DMS153 treated with DMSO at 0.1 percent for 48 hours (cell line): ENCODE measurements at regions not wholly inside any gene's neighbourhood (a gene's known extent, or its start where the extent isn't known, plus 50 kb on each side); places are given as distances from the start of the nearest gene placed in this dataset.

Experiments
- DNase-seq: peaks from one replicate; lab custom pipeline; 2025; ENCODE audit not compliant: unreplicated experiment; lab: John Stamatoyannopoulos, UW

DNA sequence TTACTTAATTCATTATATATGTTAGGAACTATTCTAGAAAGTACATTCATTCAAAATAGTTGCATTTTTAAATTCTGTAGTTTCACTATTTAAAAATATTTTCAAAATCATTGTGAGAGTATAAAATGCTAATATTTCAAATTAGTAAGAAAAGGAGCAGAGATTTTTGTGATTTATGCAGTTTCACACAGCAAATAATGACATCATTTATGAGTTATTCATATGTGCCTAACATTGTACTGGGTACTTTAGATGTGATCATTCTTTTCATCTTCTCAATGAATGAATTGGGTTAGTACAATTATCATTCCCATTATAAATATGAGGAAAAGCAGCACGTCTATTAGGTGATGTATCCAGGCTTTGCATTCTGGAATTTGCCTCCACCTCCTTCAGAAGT lies 1451.0 kb upstream of the IGFBP7 start:
- no peak for DNase-seq

DNA sequence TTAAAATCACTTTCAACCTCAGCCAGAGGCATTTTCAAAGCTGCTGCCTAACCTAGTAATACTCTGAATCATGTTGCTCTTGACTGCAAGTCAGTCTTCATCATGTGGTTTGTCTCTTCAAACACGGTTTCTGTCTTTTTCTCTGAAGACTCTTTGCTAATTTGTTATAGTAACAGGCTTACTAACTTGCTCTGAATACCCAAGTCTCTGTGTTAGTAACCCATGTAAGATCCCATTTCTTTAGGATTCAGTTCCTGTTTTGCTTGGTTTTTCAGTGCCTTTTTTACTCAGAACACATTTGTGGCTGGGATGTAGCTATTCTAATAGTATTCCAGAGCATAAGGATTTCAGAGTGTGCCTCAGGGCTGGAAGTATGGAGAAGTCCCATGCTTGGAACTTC lies 1450.6 kb upstream of the IGFBP7 start:
- no peak for DNase-seq

DNA sequence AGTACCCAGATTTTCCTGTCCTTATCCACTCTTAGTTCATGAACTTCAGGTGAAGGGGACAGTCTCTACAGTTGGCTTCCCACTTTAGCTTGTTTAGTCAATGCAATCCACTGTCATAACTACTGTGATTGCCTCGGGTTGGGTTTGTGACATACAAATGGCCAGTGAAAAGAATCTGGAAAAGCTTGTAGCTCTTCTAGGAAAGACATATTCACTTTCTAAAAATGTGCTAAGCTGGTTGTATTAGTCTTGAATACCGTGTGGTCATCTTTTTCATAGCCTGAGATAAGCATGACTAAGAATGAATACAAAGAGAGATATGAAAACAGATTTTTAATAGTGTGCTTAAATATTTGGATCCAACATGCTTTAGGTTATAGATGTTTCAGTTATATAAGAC lies 1443.5 kb upstream of the IGFBP7 start:
- no peak for DNase-seq

DNA sequence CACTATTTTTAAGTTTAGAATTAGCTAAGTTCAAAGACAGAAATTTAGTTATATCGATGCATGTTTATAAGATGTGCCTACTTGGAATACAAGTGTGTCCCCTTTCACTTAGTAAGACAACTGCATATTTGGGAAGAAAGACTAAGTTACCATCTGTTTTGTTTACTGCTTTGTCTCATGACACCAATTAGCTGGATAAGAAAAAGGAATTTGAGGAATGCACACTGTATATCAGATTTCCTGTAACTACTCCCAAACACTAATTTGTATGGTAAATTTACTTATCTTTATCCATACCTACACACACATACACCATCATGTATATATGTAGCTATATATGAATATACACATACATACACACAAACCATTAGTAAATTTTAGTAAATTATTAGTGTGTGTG lies 1442.8 kb upstream of the IGFBP7 start:
- no peak for DNase-seq

DNA sequence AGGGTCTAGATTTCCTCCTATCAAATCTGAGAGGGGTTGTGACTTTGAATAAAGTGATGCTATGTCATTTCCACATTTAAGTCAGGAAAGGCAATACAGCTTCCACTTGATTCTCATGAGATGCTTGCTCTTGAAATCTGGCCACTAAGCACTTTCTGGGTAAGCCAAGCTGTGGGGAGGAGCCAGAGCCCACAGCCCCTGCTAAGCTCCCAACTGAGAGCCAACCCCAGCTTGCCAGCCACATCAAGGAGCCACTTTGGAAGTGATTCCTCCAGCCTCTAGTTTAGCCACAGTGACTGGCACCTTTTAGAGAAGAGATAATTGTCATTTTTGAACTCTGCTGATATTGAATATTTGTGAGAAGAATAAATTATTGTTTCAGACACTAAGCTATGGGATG lies 1441.5 kb upstream of the IGFBP7 start:
- DNase-seq = no peak

DNA sequence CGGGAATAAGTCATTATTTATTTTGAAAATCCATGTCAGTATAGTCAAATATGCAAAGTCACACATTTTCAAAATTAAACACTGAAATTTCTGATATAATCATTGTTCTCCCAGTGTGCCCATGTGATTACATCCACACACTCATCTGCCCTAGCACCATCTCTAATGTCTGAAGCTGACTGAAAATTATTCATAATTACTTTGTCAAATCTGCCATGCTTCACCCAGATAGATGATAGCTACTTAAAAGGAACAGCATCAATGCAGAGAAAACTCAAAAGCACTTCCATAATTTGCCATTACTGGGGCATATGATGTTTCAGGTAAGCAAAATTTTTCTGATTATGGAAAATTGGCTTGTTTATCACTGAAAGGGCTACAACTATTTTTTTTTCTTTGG lies 1433.3 kb upstream of the IGFBP7 start:
- no peak for DNase-seq

DNA sequence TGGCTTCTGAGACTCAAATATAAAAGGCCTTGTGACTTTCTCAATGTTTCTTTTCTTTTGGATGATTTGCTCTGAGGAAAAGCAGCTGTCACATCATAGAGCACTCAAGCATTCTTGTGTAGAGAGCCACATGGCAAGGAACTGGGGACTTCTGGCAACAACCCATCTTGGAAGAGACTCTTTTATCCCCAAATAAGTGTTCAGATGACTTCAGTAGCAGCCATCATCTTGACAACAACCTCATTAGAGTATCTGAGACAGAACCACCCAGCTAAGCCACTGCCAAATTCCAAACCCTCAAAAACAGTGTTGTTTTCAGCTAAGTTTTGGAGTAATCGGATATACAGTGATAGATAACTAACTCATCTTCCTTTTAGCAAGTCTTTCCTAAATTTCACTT lies 1431.7 kb upstream of the IGFBP7 start:
- DNase-seq = no peak

DNA sequence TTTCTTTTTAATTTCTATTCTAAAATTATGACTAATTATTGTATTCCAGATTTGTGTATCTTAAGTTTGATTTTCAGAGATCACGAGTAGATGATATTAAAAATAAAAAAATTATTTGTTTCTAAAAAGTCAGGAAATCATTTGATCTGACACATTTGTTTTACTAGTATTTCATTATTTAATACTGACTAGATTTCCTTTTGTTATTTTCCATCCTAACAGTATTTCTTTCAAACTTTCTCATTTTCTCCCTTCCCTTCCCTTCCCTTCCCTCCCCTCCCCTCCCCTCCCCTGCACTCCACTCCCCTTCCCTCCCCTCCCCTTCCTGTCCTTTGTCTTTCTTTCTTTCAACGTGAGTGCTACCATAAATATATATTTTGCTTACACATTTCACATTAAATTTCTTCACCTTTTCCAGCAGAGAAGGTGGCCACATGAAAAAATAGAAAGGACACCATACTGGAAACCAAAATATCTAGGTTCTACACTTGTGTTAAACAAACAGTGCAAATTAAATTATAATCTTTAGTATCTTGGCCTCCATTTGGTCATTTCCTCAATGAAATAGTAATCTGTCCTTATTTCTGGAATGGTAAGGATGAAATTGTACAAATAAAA lies 1412.7 kb upstream of the IGFBP7 start:
- no peak for DNase-seq

DNA sequence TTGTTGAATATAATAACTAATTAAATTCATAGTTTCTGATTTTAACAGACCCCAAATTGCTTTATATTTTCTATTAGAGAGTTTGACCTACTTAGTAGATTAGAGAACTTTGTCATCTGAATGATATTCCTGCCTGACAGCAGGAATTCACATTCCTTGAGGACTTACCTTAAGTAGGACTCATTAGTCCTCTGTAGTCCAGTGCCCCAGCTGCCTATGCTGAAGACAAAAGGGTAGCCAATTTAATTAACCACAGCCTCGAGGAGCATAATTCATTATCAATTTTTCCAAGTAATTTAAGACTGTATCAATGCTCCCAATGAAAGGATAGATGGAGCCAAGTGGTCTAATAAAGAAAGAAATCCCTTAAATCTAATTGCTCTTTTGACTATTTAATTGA lies 1405.0 kb upstream of the IGFBP7 start:
- no peak for DNase-seq

DNA sequence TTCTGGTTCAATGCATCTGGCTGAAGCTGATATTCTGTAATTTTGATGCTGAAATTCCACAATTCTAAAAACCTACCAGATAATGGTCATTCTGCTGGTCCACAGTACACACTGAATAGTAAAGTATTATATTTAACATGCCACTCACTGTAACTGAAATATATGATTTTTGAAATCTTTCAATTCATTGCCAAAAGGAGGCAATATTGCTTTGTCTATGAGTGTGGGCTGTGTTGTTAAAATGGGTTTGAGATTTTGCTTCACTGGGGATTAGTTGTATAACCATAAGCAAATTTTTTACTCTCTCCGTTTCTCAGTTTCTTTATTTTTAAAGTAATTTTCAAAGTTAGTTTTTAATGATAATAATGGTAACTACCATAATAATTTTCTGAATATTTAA lies 1404.1 kb upstream of the IGFBP7 start:
- no peak for DNase-seq

DNA sequence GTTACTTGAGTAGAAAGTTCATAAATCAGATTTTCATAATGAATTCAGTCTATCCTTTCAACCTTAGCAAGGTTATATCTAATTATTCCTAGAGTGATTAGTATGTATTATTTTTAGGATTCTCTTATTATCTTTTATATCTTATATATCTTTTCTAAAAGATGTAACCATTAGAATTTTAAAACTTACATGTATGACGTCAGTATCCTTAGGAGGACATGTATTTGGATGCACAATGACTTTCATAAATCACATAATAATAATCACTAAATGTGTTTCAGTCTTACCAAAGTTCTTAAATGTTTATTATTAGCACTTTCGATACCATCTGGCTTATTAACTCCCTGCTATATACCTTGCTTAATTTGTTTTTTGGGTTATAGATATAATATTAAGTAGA lies 1400.5 kb upstream of the IGFBP7 start:
- DNase-seq = no peak

DNA sequence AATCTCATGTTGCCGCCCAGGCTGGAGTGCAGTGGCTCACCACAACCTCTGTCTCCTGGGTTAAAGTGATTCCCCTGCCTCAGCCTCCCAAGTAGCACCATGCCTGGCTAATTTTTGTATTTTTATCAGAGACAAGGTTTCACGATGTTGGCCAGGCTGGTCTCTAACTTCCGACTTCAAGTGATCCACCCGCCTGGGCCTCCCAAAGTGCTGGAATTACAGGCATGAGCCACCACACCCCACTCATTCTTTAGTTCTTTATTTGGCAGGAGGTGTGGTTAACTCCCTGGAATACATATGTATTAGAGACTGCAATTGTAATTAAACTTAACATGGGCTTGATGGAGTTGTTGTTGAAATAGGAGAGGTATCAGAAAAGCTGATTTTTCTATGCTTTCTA lies 1396.9 kb upstream of the IGFBP7 start:
- no peak for DNase-seq

DNA sequence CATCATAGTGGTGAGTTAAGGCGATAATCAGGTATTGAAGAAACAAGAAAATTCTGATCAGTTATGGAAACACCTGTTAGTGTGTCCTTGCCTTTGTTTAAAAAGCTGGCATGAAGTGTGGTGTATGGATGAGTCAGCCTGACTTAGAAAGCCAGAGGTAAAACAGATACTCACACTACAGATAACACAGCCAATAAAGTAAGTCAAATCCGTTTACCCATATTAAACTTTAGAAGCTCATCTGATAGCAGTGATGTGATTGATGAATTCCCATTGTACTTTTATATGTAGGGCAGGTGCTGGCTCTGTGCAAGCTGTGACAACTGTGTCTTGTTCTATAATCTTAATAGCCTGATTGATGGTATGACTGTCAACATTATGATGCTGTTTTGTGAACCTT lies 1392.7 kb upstream of the IGFBP7 start:
- DNase-seq = no peak

DNA sequence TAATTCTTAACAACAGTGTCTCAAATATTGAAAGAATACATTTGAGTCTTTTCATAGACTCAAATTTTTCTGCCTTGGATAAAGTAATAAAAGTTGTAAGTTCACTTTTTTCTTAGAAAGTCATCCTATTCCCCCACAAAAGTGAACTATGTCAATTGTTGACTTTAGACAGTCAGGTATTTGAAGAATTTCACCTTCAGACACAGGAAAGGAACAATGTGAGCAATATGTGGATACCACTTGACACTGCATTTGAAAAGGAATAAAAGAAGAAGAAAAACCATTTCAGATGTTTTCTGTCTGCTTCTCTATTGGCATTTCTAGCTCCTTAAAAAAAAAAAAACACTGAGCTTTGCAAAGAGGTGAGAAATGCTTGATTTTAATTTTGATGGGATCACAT lies 1389.0 kb upstream of the IGFBP7 start:
- DNase-seq = no peak

DNA sequence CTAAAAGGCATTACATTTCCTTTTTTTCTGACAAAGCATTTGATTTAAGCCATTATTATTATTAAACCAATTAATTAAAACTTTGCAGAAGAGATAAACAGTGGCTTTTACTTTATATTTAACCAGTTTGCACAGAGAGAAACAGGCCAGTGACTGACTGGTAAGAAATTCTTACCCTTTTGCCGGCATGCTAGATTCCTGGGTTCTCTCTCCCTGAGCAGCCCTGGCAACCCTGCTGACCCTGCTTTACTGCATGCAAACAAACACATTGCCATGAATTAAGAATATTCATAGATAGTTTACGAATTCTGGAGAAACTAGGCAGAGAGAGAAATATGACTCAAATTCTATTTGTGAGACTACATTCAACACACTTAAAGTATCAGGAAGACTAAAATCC lies 1381.4 kb upstream of the IGFBP7 start:
- DNase-seq = no peak

DNA sequence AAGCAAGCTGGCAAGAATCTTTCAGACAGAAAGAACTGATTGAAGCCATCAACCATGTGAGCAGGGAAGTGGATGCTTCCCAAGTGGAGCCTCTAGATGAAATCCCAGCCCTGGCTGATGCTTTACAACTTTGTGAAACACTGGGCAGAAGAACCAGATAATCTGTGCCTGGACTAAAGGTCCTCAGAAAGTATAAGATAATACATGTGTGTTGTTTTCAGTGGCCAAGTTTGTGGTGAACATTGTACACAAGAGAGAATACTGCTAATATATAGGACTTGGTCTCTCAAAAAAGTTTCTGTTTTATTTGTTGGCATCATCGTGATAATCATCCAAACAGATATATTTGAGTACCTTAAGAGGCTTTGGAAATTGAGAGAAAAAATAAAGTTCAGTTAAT lies 1367.8 kb upstream of the IGFBP7 start:
- DNase-seq = no peak

DNA sequence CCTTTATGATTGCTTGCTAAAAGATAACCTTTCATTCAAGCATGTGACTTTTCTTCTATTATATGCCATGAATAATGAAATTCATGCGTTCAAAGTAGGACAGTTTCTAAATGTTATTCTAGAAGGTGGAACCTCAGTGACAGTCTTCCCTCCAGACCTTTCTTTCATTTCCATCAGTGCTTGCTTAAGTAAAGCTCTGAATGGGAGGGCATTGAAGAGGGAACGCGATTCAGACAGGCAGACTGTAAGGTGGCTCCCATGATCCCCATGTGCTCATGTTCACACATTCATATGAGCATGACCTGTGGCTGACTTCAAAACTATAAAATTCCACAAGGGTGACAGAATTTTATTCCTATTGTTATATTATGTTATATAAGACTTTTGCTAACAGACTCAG lies 1367.3 kb upstream of the IGFBP7 start:
- DNase-seq = no peak

DNA sequence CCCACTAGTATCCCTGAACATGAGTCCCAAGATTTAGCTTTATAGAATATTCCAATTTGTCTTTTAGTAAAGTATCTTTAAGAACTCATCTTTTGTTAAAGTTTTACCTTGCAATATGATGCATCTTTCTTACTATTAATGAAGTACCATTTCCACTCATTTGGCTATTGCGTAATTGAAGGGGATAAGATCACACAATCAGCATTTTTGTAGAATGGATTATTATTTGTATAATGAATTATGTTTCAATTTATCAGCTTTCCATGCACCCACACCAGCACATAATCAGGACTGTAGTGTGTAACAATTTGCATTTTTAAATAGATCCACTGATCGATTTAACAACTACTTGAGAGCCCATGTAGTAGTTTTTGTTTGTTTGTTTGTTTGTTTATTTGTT lies 1364.9 kb upstream of the IGFBP7 start:
- DNase-seq = no peak

DNA sequence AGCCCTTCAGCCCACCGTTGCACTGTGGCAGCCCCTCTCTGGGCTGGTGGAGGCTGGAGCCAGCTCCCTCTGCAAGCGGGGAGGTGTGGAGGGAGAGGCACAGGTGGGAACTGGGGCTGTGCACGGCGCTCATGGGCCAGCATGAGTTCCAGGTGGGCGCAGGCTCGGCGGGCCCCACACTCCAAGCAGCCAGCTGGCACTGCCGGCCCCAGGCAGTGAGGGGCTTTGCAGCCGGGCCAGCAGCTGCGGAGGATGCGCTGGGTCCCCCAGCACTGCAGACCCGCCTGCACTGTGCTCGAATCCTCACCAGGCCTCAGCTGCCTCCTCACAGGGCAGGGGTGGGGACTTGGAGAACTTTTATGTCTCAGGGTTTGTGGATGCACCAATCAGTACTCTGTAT lies 1354.8 kb upstream of the IGFBP7 start:
- DNase-seq = no peak

DNA sequence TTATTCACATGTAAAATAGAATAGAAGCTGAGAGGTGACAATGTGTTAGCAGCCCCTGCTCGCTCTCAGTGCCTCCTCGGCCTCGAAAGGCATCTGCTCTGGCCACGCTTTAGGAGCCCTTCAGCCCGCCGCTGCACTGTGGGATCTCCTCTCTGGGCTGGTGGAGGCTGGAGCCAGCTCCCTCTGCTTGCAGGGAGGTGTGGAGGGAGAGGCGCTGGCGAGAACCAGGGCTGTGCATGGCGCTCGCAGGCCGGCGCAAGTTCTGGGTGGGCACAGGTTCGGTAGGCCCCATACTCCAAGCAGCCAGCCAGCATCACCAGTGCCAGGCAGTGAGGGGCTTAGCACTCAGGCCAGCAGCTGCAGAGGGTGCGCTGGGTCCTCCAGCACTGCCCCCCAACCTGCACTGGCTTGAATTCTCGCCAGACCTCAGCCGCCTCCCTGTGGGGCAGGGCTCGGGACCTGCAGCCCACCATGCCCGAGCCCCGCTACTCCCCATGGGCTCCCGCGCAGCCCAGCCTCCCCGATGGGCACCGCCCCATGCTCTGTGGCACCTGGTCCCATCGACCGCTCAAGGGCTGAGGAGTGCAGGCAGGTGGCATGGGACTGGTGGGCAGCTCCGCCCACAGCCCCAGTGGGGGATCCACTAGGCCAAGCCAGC lies 1346.7 kb upstream of the IGFBP7 start:
- DNase-seq = no peak

DNA sequence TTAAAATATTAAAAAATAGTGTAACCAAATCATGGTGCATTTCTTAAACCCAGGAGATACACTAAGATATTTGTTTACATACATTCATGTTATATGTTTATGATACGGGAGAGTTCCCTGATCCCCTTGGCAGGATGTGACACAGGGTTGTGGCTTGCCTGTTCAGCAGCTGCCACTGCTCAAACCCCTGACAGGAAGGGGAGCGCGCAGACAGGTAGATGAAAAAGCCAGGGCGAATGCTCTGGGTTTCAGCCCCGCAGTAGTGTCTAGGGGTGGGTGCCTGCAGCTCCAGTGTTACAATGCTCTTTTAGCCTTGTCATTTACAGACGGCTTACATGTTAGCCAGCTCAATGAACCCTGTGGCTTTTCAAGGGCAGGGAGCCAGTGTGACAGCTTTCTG lies 1343.8 kb upstream of the IGFBP7 start:
- no peak for DNase-seq

DNA sequence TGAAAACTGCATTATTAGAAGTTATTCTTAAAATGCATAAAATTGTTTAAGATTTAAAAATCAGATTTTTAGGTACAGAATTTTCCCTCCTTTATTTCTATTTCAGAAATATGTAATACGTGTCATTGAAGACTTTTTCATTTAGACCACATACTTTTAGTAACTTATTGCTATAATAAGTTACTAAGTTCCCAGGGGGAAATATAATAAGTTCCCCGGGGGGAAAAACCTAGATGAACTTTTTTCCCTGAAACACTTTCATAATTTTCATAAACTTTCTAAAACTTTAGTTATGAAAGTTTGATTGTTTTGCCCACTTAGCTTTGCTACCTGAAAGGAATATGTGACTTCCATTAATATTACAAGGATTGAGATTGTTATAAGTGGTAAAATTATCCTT lies 1341.5 kb upstream of the IGFBP7 start:
- no peak for DNase-seq

DNA sequence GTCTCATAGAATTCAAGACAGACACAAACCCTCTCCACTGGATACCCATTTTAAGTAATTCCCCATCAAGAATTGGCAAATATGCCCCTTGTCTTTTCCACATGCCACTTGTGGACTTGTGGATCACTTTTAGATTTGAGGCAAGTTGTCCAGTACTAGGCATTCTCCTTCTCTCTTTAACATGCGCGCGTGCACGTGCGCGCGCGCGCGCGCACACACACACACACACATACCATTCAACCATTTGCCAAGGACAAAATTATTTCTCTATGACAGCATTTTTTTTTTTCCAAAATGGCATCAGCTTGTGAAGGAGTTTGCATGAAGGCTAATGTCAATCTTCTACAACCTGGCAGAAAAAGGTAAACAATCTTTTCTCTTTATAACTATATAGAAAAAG lies 1325.7 kb upstream of the IGFBP7 start:
- DNase-seq = no peak
